Activated CD8-positive, alpha-beta memory T cell treated with anti-CD3 and anti-CD28 coated beads for 36 hours (primary cell): ENCODE measurements at regions not wholly inside any gene's neighbourhood (a gene's known extent, or its start where the extent isn't known, plus 50 kb on each side); places are given as distances from the start of the nearest gene placed in this dataset.
"Not testable (repeated sequence)": the region's sequence is repeated elsewhere in the genome, so short reads cannot be mapped to it uniquely, and the experiment has no call there.

Source experiments
- CTCF ChIA-PET: fragments of 350-600 bp; sonication (Branson Sonifier 250); formaldehyde crosslinking; loops from one replicate; lab custom pipeline; 2021; ENCODE audit warnings: antibody characterized with exemption; lab: Charles Lee
- POLR2A ChIA-PET: fragments of 350-600 bp; sonication (Branson Sonifier 250); formaldehyde crosslinking; loops from one replicate; lab custom pipeline; 2021; ENCODE audit warnings: antibody characterized with exemption; lab: Charles Lee

DNA sequence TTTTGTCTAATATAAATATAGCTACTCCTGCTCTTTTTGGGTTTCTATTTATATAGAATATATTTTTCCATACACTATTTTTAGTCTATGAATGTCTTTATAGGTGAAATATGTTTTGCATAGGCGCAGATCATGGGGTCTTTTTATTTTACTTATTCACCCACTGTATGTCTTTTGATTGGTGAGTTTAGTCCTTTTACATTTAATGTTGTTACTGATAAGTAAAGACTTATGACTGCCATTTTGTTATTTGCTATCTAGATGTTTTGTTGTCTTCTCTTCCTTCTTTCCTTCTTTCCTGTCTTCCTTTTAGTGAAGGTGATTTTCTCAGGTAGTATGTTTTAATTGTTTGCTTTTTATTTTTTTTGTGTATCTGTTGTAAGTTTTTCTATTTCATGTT lies 276.8 kb upstream of the CNTNAP2 start:
- ChIA-PET CTCF (no interaction called here), POLR2A (no interaction called here)

DNA sequence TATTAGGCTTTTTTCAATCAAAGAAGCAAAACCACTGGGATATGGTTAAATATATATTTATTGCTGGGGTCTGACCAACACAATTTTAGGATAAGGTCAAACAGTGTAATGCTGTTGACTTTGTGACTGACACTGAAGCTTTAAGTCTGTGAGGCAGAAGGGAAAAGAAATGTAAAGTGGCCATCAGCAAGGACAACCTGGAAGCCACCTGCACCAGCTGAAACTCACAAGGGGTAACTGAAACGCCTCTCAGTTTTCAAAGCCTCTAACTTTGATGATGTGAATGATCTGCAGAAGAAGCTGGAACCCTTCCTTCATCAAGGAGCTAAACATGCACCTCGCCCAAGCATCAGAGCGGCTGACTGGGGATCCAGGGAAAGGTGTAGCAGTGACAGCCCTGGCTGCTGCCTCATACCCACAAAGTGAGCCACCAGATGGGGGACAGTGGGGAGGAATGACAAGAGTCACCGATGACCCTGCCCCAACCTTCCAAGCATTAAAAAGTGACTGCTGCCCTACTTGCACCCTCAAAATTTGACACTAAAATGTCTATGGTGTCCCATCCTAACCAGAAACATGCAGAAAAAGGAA lies 284.9 kb upstream of the CNTNAP2 start:
- ChIA-PET POLR2A (no interaction called here), CTCF (no interaction called here)

DNA sequence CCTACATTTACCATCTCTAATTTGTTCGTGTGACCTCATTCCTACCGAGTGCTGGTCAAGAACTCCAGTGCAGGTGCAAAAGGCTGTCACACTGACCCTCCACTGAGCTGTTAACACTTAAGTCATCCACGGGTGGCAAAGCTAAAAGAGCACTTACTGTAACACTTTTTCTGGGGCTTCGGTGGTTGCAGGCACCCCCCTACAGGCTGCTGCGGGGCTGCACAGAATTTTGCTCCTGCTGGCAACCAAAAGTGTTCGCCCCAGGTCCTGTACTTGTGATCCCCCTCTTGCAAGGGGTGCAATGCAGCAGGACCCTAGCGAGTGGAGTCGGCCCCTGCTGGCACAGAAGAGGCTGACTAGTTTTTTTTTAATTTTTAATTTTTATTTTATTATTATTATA lies 298.9 kb upstream of the CNTNAP2 start:
- CTCF ChIA-PET: no interaction called here
- POLR2A ChIA-PET: no interaction called here

DNA sequence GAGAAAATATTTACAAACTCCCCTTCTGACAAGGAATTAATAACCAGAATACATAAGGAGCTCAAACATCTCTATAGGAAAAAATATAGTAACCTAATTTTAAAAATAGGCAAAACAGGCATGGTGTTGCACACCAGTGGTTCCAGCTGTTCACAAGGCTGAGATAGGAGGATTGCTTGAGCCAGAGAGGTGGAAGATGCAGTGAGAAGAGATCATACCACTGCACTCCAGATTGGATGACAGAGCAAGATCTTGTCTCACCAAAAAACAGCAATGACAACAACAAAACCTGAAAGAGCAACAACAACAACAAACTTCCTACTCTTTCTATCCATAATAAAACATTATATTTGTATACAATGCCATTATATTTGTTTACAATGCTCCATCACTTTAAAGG lies 304.4 kb upstream of the CNTNAP2 start:
- POLR2A ChIA-PET: no interaction called here
- CTCF ChIA-PET: no interaction called here

DNA sequence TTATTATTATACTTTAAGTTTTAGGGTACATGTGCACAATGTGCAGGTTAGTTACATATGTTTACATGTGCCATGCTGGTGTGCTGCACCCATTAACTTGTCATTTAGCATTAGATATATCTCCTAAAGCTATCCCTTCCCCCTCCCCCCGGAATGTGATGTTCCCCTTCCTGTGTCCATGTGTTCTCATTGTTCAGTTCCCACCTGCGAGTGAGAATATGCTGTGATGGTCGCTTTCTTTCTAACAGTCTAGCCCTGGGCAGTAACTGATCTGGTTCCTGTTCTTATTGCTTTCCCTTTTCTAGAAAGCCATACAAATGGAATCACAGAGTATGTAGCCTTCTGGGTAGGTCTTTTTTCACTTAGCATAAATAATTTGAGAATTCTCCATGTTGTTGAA lies 311.1 kb upstream of the CNTNAP2 start:
- CTCF ChIA-PET, POLR2A ChIA-PET: not testable (repeated sequence)

DNA sequence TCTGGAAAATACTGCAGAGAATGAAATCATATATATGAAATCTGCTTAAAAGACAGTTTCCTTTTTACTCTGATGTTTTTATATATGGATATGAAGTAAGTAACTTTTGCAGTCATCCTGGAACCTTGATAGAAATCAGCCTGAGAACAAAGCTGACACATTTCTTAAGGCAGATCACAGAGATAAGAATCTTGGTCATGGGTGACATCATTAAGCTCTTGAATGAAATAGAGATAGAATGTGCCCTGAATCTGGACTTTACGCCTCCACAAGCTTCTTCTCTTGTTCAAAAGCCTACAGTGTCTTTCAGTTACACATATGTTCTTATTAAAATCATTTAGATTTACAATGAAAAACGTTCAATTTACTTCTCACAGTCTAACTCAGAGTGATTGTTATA lies 319.1 kb upstream of the CNTNAP2 start:
- ChIA-PET CTCF (no interaction called here), POLR2A (no interaction called here)

DNA sequence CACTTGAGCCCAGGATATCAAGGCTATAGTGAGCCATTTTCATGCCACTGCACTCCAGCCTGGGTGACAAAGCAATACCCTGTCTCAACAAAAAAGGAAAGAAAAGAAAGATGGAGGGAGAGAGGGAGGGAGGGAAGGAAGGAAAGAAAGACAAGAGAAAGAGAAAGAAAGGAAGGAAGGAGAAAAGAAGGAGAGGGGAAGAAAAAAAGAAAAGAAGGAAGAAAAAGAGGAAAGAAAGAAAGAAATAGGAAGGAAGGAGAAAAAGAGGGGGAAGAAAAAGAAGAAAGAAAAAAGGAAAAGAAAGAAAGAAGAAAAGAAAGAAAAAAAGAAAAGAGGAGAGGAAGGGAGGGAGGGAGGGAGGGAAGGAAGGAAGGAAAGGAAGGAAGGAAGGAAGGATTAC lies 321.5 kb upstream of the CNTNAP2 start:
- ChIA-PET POLR2A (no interaction called here), CTCF (no interaction called here)

DNA sequence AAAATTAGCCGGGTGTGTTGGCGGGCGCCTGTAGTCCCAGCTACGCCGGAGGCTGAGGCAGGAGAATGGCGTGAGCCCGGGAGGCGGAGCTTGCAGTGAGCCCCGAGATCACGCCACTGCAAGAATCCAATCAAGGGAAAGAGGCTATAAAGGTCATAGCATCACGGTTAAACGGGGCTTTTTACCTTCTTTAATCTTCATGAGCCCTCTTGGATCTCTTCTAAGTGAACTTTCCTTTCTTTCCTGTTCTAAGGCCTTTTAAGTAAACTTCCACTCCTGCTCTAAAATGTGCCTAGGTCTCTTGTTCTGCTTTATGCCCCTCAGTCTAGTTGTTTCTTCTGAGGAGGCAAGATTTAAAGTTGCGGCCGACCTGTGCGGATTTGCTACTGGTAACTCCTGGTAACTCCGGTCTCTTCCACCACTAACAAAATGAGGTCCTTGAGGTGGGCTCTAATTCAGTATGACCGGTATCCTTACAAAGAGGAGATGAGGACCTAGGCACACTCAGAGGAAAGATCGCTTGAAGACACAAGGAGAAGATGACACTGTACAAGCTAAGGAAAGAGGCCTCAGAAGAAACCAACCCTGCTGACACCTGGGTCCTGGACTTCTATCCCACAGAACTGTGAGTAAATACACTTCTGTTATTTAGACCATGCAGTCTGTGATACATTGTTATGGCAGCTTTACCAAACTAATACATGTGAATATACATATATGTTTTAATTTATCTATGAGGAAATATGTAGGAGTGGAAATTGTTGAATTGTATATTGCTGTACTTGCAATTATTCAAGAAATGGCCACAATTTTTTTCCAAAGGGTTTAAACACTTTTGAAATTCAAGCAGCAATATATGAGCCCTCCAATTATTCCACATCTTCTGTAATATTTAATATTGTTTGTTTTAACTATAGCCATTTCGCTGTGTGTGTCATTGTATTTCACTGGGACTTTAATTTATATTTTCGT lies 331.5 kb upstream of the CNTNAP2 start:
- CTCF ChIA-PET: no interaction called here
- POLR2A ChIA-PET: no interaction called here

DNA sequence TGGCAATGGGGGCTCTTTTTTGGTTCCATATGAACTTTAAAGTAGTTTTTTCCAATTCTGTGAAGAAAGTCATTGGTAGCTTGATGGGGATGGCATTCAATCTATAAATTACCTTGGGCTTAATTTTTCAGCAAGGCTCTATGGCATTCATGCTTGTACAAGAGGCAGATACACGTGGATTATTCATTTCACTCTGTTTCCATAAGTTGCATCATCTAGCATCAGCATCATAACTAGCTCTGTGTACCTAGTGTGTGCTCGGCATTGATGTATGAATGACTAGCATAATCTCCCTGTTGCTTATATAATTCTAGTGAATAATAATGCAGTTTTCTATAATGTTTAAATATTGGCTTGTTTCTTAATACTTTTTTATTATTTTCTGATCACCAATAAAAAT lies 335.2 kb upstream of the CNTNAP2 start:
- POLR2A ChIA-PET, CTCF ChIA-PET: not testable (repeated sequence)

DNA sequence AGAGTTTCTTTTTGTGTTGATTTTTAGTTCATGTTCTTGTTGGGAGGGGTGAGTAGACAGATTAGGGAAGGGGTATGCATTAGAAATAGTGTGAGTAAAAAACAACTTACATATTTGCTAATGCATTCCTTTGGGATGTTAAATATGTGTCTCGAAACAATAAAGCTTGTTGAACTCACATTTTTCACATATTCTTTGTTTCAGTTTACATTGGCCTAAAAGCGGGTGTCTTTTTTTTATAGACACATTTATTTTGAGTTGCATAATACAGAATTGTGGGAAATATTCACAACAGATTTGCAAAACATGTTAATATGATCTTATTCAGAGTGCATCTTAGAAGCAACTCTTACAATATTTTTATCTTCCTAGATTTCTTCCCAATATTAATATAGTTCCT lies 337.5 kb upstream of the CNTNAP2 start:
- ChIA-PET CTCF (no interaction called here), POLR2A (no interaction called here)

DNA sequence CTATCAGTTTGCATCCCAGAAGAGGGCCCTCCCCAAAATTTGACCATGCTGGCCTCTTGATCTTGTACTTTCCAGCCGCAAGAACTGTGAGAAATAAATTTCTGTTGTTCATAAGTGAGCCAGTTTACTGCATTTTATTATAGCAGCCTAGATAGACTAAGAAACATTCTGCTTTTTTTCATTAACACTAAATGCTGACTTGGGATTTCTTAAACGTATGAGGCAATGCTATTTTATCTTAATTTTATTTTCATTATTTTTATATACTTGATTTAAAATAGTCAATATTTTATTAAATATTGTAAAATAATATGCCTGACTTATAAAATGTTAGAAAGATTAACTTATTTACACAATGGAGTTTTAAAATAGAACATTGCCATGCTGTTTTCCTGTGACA lies 341.8 kb upstream of the CNTNAP2 start:
- POLR2A ChIA-PET: no interaction called here
- CTCF ChIA-PET: no interaction called here

DNA sequence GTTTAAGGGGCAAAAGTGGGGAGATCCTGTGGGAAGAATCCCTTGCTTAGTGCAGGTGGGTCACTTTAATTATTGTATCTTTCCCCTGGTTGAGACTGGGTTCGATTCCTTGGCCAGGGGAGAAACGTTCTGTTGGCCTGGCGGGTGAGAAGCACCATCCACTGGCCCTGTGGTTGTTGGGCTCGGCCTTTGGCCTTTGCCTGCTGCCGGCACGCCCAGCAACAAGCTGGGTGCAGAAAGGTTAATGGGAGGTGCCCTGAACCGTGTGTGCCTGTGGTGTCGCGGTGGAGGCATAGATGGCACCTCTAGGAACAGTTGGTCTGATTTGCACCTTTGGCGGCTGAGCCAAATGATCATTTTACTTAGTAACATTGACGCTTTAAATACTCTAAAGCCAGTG lies 363.6 kb upstream of the CNTNAP2 start:
- ChIA-PET POLR2A (no interaction called here), CTCF (no interaction called here)

DNA sequence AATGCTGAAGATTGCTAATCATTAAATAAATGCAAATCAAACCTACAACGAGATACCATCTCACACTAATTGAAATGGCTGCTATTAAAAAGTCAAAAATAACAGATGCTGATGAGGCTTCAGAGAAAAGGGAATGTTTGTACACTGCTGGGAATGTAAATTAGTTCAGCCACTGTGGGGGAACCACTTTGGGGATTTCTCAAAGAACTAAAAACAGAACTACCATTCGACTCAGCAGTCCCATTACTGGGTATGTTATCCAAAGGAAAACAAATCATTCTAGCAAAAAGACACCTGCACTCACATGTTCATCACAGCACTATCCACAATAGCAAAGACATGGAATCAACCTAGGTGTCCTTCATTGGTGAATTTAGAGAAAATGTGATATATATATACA lies 379.0 kb upstream of the CNTNAP2 start:
- ChIA-PET POLR2A (no interaction called here), CTCF (no interaction called here)

DNA sequence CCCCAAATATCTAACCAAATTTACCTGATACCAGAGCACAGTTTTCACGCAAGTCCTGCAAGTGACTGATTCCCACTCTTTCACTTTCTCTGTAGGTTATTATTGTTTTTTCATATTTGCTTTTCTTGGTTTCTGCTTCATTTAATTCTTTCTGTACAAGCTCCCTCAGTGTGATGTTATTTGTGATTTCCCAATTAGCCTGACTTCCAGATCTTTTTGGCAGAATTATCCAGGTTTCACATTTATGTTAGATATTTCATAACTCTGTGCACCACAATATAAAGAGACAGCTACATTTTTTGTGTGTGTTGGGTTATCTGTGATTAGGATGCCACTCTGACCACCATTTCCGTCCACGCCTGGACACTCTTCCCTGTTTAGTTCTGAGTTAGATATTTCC lies 381.5 kb upstream of the CNTNAP2 start:
- POLR2A ChIA-PET: no interaction called here
- CTCF ChIA-PET: no interaction called here

DNA sequence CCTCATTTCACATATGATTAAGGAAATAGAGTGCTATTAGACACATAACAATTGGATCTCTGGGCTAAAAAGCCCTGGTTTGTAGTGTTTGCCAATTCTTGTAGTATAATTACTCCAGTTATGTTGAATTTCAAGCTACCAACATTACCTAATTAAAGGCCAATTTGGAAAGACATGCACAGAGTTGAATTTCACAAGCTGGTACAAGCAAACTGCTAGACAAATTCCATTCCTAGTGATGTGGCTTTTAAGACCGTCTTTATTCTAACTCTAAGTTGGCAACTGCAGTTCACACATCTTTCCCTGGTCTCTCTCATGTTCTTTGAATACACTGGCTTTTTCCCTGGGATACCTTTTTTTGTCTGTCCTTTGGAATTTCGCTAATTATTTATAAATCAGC lies 384.1 kb upstream of the CNTNAP2 start:
- ChIA-PET POLR2A (no interaction called here), CTCF (no interaction called here)

DNA sequence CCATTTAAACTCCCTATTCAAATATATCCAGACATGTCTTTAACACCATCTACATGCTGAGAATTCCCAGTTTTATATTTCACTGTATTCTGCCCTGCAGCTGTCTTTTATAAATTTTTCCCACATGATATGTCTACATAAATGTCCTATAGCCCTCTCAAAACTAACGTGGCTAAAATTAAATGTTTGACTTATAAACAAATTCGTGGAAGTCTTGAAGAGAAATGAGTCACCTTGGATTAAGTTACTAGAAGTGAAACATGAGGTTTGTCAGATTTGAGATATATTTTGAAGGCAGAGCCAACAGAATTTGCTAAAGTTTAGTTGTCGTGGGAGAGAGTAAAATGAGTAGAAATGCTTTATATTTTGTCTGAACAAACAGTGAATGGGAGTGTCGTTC lies 386.9 kb upstream of the CNTNAP2 start:
- CTCF ChIA-PET: no interaction called here

DNA sequence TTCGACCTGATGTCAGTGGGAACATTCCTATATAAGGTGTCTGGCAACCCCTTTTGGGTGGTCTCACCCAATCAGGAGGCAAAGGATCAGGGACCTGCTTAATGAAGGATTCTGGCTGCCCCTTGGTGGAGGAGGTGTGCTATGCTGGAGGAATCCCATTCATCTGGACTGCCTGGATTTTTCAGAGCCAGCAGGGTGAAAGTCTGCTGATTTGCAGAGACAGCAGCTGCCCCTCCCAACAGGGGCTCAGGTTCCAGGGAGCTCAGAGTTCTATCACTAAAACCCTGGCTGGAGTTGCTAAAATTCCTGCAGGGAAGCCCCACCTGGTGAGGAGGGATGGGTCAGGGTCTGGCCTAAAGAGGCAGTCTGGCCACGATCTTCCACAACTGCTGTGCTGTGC lies 398.5 kb upstream of the CNTNAP2 start:
- CTCF ChIA-PET: no interaction called here
- POLR2A ChIA-PET: no interaction called here

More for the DNA sequence above, 386.9 kb upstream of the CNTNAP2 start:
- POLR2A ChIA-PET: no interaction called here

DNA sequence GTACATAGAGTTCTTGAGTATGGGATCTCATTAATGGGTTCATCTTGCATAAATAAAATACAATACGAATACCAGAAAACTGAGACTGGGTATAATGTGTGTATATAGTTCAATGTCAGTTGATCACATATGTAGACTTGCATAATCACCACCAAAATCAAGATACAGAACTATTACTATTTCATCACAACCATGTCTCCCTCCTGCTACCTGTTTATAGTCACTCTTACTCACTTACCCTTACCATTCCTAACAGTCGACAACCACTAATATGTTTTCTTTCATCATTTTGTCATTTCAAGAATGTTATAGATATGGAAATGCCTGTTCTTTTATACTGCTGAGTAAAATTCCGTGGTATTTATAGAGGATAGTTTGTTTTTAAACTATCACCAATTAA lies 416.1 kb upstream of the CNTNAP2 start:
- CTCF ChIA-PET: no interaction called here
- POLR2A ChIA-PET: no interaction called here

DNA sequence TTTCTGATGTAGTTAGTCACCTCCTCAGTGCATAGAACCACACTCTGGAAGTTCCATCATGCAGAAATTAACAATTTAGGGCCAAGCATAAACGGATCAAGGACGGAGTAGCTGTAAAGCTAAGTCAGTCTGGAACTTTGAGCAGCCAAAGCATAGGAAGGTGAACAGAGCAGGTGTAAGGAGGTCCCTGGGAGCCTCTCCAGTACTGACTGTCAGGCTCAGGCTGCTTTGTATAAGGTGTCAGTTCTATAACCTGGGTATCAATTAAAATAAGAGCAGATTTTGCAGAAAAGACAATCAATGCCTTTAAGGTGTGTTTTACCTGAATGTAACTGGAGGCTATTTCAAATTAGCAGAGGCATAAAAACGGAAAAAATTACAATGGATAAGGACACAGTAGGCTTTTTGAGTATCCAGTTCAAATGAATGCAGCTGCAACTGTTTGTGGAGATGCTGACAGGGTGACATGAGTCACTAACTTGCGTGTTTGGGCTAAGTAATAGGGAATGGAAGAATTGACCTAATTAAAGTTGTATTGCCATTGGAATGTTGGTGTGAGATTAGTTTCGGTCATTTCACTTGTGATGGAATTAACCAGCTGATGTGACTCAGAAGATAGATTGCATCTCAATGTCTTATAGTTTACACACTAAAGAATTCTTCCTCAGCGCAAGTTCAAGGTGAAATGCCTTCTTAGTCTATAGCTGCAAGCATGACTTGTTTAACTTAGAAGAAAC lies 417.9 kb upstream of the CNTNAP2 start:
- ChIA-PET CTCF (no interaction called here), POLR2A (no interaction called here)

DNA sequence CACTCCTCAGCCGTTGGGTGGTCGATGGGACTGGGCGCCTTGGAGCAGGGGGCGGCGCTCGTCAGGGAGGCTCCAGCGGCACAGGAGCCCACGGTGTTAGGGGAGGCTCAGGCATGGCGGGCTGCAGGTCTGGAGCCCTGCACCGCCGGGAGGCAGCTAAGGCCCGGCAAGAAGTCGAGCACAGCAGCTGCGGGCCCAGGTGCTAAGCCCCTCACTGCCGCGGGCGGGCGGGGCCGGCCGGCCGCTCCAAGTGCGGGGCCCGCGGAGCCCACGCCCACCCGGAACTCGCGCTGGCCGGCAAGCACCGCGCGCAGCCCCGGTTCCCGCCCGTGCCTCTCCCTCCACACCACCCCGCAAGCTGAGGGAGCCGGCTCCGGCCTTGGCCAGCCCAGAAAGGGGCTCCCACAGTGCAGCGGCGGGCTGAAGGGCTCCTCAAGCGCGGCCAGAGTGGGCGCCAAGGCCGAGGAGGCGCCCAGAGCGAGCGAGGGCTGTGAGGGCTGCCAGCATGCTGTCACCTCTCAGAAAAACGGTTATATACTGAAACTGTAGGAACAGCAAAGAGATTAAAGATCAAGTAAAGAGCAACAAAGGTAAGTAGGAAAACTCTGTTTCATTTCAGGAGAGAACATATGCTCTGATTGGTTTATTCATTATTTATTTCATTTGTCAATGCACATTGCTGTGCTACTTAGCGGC lies 419.0 kb upstream of the CNTNAP2 start:
- POLR2A ChIA-PET, CTCF ChIA-PET: not testable (repeated sequence)
